ENCODE measurements at regions not wholly inside any gene's neighbourhood (a gene's known extent, or its start where the extent isn't known, plus 50 kb on each side); places are given as distances from the start of the nearest gene placed in this dataset.
"Not testable (repeated sequence)": the region's sequence is repeated elsewhere in the genome, so short reads cannot be mapped to it uniquely, and the experiment has no call there.

- DNase-seq = no peak
Measured at GRCh38 chr10:28996345-28996744, 292.5 kb upstream of the LYZL1 start.

DNA sequence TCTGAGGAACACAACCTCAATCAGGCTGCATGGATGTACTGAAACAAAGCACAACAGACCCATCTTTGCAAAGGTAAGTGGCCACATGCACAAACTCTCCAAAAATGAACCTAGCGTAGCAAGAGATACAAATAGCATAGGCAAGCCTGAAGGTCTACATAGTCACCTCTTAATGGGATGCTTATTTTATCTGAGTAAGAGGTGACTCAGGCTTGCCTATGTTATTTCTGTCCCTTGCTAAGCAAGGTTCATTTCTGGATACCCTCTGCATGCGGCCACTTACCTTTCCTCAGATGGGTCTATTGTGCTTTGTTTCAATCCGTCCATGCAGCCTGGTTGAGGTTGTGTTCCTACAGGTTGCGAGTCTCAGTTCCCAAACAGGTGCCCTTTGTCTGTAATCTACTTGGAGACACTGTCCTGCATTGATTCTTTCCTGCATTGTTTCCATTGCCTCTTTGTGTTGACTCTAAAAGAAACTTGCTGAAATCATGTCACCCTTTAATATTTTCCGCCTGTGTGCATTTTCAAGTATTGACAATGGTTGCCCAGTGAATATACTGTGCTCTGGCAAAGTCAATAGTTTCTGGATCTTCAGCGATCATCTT is 291.8 kb upstream of the LYZL1 start:
- DNase-seq = no peak

GRCh38 chr10:28997734-28998133 is 291.1 kb upstream of the LYZL1 start:
- DNase-seq = no peak

- DNase-seq = no peak
Measured at GRCh38 chr10:29001801-29002200, 287.1 kb upstream of the LYZL1 start.

GRCh38 chr10:29003014-29003413 is 285.9 kb upstream of the LYZL1 start:
- DNase-seq = not testable (repeated sequence)

- DNase-seq = no peak
Measured at GRCh38 chr10:29005988-29006387, 282.9 kb upstream of the LYZL1 start.

- DNase-seq = no peak
Measured at GRCh38 chr10:29007370-29007747, 281.5 kb upstream of the LYZL1 start.

- DNase-seq = no peak
Measured at GRCh38 chr10:29007748-29008610, 280.9 kb upstream of the LYZL1 start.

GRCh38 chr10:29009464-29009863 is 279.4 kb upstream of the LYZL1 start:
- DNase-seq = no peak

- no peak for DNase-seq
Measured at GRCh38 chr10:29011516-29011915, 277.4 kb upstream of the LYZL1 start.

GRCh38 chr10:29012926-29013554 is 275.8 kb upstream of the LYZL1 start:
- no peak for DNase-seq

- DNase-seq = no peak
Measured at GRCh38 chr10:29021591-29021990, 267.3 kb upstream of the LYZL1 start.

DNA sequence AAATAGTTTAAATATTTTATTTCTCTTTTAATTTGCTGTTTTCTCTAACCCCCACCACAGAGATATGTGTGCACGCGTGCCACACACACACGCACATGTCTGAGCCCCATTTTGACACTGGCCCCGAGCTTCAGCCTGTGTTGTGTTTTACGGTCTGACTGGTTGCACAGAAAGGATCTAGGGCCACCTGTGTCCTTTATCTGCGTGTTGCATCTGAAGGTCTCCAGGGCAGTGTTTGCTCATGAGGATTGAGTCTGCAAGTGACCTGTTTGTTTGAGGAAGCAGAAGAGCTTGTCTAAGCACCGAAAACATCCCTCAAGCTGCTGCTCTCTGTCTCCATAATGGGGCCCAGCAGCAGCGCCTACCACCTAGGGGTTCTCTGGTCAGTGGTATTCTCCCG is 266.4 kb upstream of the LYZL1 start:
- DNase-seq = no peak

DNA sequence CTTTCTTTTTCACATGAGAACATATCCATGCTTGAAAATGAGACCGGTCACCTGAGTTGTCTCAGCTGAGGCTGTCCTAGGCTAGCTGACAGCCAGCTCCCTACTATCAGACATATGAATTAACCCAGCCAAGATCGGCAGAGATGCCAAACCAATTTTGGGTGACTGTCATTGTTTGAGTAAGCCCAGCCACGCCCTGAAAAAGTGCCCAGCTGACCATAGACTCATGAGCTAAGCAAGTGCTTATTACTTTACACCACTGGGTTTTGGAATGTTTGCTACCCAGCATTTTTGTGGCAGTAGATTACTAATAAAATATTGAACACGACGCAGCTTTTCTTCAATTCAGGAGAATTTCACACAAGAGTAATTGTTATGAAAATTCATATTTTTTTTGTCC is 265.2 kb upstream of the LYZL1 start:
- no peak for DNase-seq

- DNase-seq = no peak
Measured at GRCh38 chr10:29026065-29026797, 262.6 kb upstream of the LYZL1 start.

- no peak for DNase-seq
Measured at GRCh38 chr10:29026802-29027580, 261.9 kb upstream of the LYZL1 start.

GRCh38 chr10:29028486-29028885 is 260.4 kb upstream of the LYZL1 start:
- no peak for DNase-seq

- DNase-seq = no peak
Measured at GRCh38 chr10:29030900-29031299, 258.0 kb upstream of the LYZL1 start.

GRCh38 chr10:29032169-29032568 is 256.7 kb upstream of the LYZL1 start:
- no peak for DNase-seq

- DNase-seq = no peak
Measured at GRCh38 chr10:29033311-29033940, 255.4 kb upstream of the LYZL1 start.

- no peak for DNase-seq
Measured at GRCh38 chr10:29034592-29034991, 254.3 kb upstream of the LYZL1 start.

GRCh38 chr10:29035721-29036120 is 253.1 kb upstream of the LYZL1 start:
- no peak for DNase-seq

Data from CD4-positive, alpha-beta T cell treated with Interleukin-4 for 1 hour (primary cell).